ENCODE measurements at regions not wholly inside any gene's neighbourhood (a gene's known extent, or its start where the extent isn't known, plus 50 kb on each side); places are given as distances from the start of the nearest gene placed in this dataset.
A peak's percentile ranks its signal among the peaks of the same experiment; 100 is the strongest.

DNA sequence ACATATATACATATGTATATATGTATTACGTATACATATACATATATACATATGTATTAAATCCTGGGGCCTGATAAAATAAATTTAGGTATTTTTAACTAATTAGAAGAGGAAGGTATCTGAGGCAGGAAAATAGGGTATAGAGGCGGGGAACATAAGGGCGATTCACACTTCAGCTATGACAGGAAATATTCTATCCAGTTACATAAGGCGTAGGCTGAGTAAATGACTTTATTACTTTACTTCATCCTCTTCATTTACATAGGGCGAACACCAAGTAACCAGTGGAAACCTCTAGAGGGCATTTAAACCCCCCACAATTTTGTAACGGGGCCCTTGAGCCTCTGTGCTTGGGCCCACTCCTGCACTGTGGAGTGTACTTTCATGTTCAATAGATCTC lies 167.5 kb downstream of the SOCS6 start:
- DNase-seq (ENCODE audit: low spot score), result no peak
- TF ChIP-seq, protein P1, sequence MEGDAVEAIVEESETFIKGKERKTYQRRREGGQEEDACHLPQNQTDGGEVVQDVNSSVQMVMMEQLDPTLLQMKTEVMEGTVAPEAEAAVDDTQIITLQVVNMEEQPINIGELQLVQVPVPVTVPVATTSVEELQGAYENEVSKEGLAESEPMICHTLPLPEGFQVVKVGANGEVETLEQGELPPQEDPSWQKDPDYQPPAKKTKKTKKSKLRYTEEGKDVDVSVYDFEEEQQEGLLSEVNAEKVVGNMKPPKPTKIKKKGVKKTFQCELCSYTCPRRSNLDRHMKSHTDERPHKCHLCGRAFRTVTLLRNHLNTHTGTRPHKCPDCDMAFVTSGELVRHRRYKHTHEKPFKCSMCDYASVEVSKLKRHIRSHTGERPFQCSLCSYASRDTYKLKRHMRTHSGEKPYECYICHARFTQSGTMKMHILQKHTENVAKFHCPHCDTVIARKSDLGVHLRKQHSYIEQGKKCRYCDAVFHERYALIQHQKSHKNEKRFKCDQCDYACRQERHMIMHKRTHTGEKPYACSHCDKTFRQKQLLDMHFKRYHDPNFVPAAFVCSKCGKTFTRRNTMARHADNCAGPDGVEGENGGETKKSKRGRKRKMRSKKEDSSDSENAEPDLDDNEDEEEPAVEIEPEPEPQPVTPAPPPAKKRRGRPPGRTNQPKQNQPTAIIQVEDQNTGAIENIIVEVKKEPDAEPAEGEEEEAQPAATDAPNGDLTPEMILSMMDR (IDR thresholded peaks at IDR 0.05; ENCODE audit: extremely low read depth, missing control alignments), result no peak

DNA sequence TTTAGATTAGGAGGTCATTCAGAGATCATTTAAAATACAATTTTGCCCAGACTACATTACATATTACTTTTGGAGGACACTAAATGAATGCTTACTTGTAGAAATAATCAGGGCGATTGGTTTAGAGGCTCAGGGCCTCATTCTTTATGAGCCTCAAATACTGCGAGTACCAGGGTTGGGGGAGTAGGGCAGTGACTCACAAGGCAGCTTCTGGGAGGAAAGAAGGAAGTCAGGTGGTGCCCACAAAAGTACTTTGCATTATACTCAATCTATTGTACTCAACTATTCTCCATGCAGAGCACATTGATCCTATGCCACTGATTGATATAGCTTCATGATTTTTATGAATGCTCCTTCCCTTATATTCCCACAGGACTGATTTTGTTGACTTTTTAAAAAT lies 166.9 kb downstream of the SOCS6 start:
- no peak for DNase-seq (ENCODE audit: low spot score)
- TF ChIP-seq, protein P1 (IDR thresholded peaks at IDR 0.05; ENCODE audit: extremely low read depth, missing control alignments), result no peak

DNA sequence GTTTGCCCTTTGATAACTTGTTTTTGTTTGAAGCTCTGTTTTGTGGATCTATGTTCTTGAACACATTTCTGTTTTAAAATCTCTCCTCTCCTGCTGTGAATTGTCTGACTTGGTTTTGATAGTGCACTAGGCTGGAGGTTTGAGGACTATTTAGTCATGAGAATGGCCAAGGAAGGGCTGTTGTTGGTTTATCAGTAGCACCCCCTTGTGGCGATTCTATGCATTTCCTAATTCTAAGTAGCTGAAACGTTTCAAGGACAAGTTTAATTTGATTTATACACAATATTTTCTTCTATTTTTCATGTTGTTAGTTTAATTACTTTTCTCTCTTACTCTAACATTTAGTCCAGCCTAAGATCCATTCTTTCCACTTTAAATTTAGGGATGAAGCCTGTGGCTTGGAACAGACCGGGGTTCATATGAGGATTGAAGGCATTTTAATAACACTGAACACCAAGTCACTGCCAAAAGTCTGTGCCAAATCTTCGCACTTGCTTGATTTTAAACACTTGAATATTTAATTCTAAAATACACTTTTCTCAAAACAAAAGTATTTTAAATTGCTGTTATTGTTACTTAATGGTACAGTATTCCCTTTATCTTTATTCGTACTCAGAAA lies 166.0 kb downstream of the SOCS6 start:
- DNase-seq (ENCODE audit: low spot score), result peak; percentile 62
- TF ChIP-seq, protein P1 (IDR thresholded peaks at IDR 0.05; ENCODE audit: extremely low read depth, missing control alignments), result peak; percentile 80

DNA sequence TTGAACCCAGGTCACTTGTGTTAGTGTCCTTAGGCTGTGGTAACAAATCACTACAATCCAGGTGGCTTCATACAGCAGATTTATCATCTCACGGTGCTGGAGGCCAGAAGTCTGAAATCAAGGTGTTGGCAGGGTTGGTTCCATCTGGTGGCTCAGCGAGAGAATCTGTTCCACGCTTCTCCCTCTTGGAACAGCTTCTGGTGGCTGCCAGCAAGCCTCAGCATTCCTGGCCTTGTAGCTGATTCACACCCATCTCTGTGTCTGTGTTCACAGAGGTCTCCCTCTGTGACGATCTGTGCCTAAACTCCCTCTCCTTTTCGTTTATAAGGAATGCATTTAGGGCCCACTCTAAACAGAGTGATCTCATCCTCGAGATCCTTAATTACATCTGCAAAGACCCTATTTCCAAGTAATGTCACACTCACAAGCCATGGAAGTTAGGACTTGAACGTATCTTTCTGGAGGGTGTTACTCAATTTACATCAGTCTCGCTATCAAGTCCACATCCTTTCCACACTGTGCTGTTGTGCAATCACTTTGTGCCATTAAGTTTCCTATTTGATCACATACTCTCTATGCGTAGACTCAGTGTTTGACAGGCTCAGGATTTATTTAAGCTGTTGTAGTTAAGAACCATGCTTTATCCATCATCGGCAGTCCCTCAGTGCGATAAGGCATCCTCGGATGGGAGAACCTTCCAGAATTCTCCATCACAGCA lies 164.4 kb downstream of the SOCS6 start:
- DNase-seq (ENCODE audit: low spot score), result no peak

DNA sequence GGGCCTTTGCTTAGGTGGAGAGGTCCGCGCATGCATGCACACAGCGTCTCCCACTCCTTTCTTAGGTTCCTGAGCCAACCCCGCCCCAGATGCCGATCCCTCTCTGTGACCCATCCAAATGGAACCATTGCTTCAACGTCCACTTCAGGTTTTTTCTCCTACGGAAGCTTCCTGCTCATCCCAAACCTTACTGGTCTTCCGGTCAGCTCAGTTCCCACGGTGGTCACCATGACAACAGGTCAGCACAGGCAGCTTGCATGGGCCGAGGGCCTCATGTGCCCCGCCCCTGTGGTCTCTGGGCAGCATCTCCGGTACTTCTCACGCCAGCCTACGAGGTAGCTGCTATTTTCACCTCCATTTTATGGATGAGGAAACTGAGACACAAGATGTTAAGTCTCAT lies 163.7 kb downstream of the SOCS6 start:
- no peak for DNase-seq (ENCODE audit: low spot score)

More for the DNA sequence above, 164.4 kb downstream of the SOCS6 start:
- TF ChIP-seq, protein P1 (IDR thresholded peaks at IDR 0.05; ENCODE audit: extremely low read depth, missing control alignments), result no peak

DNA sequence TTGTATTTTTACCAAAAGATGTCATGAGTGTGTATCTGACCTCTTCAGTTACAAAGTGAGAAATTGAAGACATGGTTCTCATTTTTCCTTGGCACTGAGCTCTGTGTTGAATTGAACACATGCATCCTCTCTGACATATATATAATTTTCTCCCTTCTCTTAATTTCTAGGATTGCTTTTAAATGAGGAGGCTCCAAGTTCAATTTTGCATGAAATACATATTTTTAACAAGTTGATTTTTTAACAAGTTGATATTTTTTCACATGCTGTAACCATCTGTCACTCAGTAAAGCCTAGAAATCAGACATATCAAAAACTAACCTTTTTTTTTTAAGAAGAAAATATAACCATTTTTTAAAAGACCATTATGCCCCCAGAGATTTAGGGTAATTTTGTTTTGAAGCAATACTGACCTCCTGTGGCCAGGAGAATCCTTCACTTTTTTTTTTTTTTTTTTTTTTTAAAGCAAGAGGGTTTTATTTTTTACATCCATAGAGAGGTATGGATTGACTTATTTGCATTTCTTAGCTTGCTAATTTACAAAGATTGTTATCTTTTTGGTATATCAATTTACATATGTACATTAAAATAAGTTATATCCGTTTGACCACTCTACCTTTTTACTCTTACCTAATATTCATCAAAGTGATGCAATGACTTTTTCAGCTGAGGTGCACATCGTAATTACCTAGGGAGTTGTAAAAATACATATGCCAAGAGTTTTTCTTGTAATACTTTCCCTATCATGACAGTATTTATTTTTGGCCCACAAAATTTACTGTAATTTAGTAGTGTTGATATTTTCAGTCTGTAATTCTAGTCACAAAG lies 161.8 kb downstream of the SOCS6 start:
- TF ChIP-seq, protein P1 (IDR thresholded peaks at IDR 0.05; ENCODE audit: extremely low read depth, missing control alignments), result no peak
- no peak for DNase-seq (ENCODE audit: low spot score)

More for the DNA sequence above, 163.7 kb downstream of the SOCS6 start:
- TF ChIP-seq, protein P1 (IDR thresholded peaks at IDR 0.05; ENCODE audit: extremely low read depth, missing control alignments), result no peak

DNA sequence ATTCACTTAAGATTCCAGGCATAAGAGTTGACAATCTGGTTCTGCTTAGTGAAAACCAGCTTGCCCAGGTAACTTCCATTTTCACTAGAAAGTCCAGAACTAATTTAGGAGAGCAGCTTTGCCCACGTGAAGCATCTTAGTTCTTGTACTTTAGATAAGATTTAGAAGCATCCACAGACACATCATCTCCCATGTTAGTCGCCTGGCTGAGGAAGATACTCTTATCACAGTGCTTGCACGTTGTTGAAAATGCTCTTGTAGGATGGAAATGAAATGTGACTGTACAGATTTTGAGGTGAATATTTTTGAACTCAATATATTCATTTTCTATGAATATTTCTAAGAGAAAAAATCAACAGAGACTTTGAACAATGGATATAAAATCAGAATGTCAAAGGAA lies 159.7 kb downstream of the SOCS6 start:
- no peak for DNase-seq (ENCODE audit: low spot score)
- TF ChIP-seq, protein P1 (IDR thresholded peaks at IDR 0.05; ENCODE audit: extremely low read depth, missing control alignments), result no peak
